Activated B cell treated with CpG ODN at 0.5 μM for 24 hours (primary cell): ENCODE measurements at regions not wholly inside any gene's neighbourhood (a gene's known extent, or its start where the extent isn't known, plus 50 kb on each side); places are given as distances from the start of the nearest gene placed in this dataset.

ENCODE experiments used
- ATAC-seq: fragments of 200-7000 bp; cut with Tn5 transposase; one replicate; pipeline ENCODE4 v1.10.0; 2021; ENCODE audit warnings: low read depth, mild to moderate bottlenecking, moderate library complexity
- CTCF ChIA-PET: fragments of 350-600 bp; sonication (Branson Sonifier 250); formaldehyde crosslinking; loops from one replicate; lab custom pipeline; 2021; ENCODE audit warnings: antibody characterized with exemption; lab: Charles Lee
- POLR2A ChIA-PET: fragments of 350-600 bp; sonication (Branson Sonifier 250); formaldehyde crosslinking; loops from one replicate; lab custom pipeline; 2021; ENCODE audit warnings: antibody characterized with exemption; lab: Charles Lee
- DNase-seq: peaks from one replicate; pipeline ENCODE4 v3.0.0; 2022
- H3K27ac Mint-ChIP-seq: one replicate; pipeline ENCODE4 v1.8.0; 2020; ENCODE audit warnings: mixed read lengths
- H3K27me3 Mint-ChIP-seq: one replicate; pipeline ENCODE4 v1.8.0; 2021; ENCODE audit warnings: mixed read lengths
- H3K36me3 Mint-ChIP-seq: one replicate; pipeline ENCODE4 v1.8.0; 2021; ENCODE audit warnings: low read depth, mixed read lengths
- H3K4me1 Mint-ChIP-seq: one replicate; pipeline ENCODE4 v1.8.0; 2021; ENCODE audit warnings: mixed read lengths
- H3K4me3 Mint-ChIP-seq: one replicate; pipeline ENCODE4 v1.8.0; 2020; ENCODE audit warnings: mild to moderate bottlenecking, mixed read lengths
- H3K9me3 Mint-ChIP-seq: one replicate; pipeline ENCODE4 v1.8.0; 2020; ENCODE audit warnings: mixed read lengths
- CTCF ChIP-seq: fragments of 200-600 bp; IDR thresholded peaks from one replicate; pipeline ENCODE4 v1.8.0; 2022; ENCODE audit warnings: antibody characterized with exemption, mild to moderate bottlenecking
- intact Hi-C: fragments of 100-400 bp; cut with micrococcal nuclease; formaldehyde crosslinking; loops from one replicate; pipeline ENCODE4 v1.15.1; 2024

GRCh38 chr2:52238782-52239181 is 1206.8 kb upstream of the NRXN1 start:
- H3K4me3 Mint-ChIP-seq = no peak overlapping the region
- peaks cover 2% of the 10 kb centered on the region for H3K9me3 Mint-ChIP-seq
- no peaks in the 10 kb centered on the region for H3K27me3 Mint-ChIP-seq
- no peaks in the 10 kb centered on the region for H3K4me1 Mint-ChIP-seq
- H3K36me3 Mint-ChIP-seq = no peaks in the 10 kb centered on the region
- ChIA-PET CTCF (no interaction called here), POLR2A (no interaction called here)
- ATAC-seq (no peak), DNase-seq (no peak)
- TF ChIP-seq CTCF = no peak
- no peak overlapping the region for H3K27ac Mint-ChIP-seq
- intact Hi-C loops = no loop called here

- DNase-seq (no peak), ATAC-seq (no peak)
- Mint-ChIP-seq H3K27ac (no peak overlapping the region), H3K4me3 (no peak overlapping the region), H3K9me3 (peaks cover 4% of the 10 kb centered on the region), H3K4me1 (no peaks in the 10 kb centered on the region), H3K27me3 (no peaks in the 10 kb centered on the region), H3K36me3 (no peaks in the 10 kb centered on the region)
- intact Hi-C loops = no loop called here
- POLR2A ChIA-PET = no interaction called here
- TF ChIP-seq CTCF = no peak
- CTCF ChIA-PET = no interaction called here
Observed at GRCh38 chr2:52222128-52222527, 1190.2 kb upstream of the NRXN1 start.

- intact Hi-C loops = no loop called here
- no peak for ATAC-seq
Observed at GRCh38 chr2:52220393-52220792, 1188.5 kb upstream of the NRXN1 start.

GRCh38 chr2:52210611-52211010 is 1178.7 kb upstream of the NRXN1 start:
- Mint-ChIP-seq H3K36me3 (no peaks in the 10 kb centered on the region), H3K9me3 (peaks cover 3% of the 10 kb centered on the region), H3K4me3 (no peak overlapping the region), H3K4me1 (no peaks in the 10 kb centered on the region), H3K27ac (no peak overlapping the region), H3K27me3 (no peaks in the 10 kb centered on the region)
- CTCF ChIA-PET = no interaction called here
- POLR2A ChIA-PET = no interaction called here
- ATAC-seq (no peak), DNase-seq (no peak)
- intact Hi-C loops = no loop called here
- no peak for TF ChIP-seq CTCF

More at GRCh38 chr2:52220393-52220792, 1188.5 kb upstream of the NRXN1 start:
- H3K4me1 Mint-ChIP-seq = no peaks in the 10 kb centered on the region
- no peaks in the 10 kb centered on the region for H3K27me3 Mint-ChIP-seq
- no peak overlapping the region for H3K27ac Mint-ChIP-seq
- ChIA-PET POLR2A (no interaction called here), CTCF (no interaction called here)
- TF ChIP-seq CTCF = no peak
- no peaks in the 10 kb centered on the region for H3K36me3 Mint-ChIP-seq
- H3K9me3 Mint-ChIP-seq = peaks cover 4% of the 10 kb centered on the region
- DNase-seq = no peak
- H3K4me3 Mint-ChIP-seq = no peak overlapping the region

GRCh38 chr2:52210161-52210560 is 1178.2 kb upstream of the NRXN1 start:
- Mint-ChIP-seq H3K36me3 (no peaks in the 10 kb centered on the region), H3K27me3 (no peaks in the 10 kb centered on the region), H3K4me1 (no peaks in the 10 kb centered on the region), H3K27ac (no peak overlapping the region), H3K9me3 (peaks cover 3% of the 10 kb centered on the region), H3K4me3 (no peak overlapping the region)
- TF ChIP-seq CTCF = no peak
- ATAC-seq (no peak), DNase-seq (no peak)
- POLR2A ChIA-PET = no interaction called here
- intact Hi-C loops = no loop called here
- CTCF ChIA-PET = no interaction called here
